OCI-M1 (cell line): ENCODE measurements at regions not wholly inside any gene's neighbourhood (a gene's known extent, or its start where the extent isn't known, plus 50 kb on each side); places are given as distances from the start of the nearest gene placed in this dataset.

Experiments used
- DNase-seq: peaks from one replicate; lab custom pipeline; 2025; lab: John Stamatoyannopoulos, UW

- DNase-seq, result no peak
Measured at GRCh38 chr2:21694079-21694878, 570.5 kb downstream of the TDRD15 start.

- no peak for DNase-seq
Measured at GRCh38 chr2:21696900-21697299, 573.1 kb downstream of the TDRD15 start.

GRCh38 chr2:21700644-21701043 lies 576.9 kb downstream of the TDRD15 start:
- no peak for DNase-seq

GRCh38 chr2:21710031-21710430 lies 586.3 kb downstream of the TDRD15 start:
- no peak for DNase-seq

- DNase-seq, result peak; percentile 29
Measured at GRCh38 chr2:21710496-21710895, 586.7 kb downstream of the TDRD15 start.

- DNase-seq, result no peak
Measured at GRCh38 chr2:21715887-21716286, 592.1 kb downstream of the TDRD15 start.

GRCh38 chr2:21727101-21727500 lies 603.3 kb downstream of the TDRD15 start:
- no peak for DNase-seq

GRCh38 chr2:21728133-21728532 lies 604.4 kb downstream of the TDRD15 start:
- no peak for DNase-seq

GRCh38 chr2:21730141-21730540 lies 606.4 kb downstream of the TDRD15 start:
- DNase-seq, result no peak

- DNase-seq, result peak; percentile 2
Measured at GRCh38 chr2:21740484-21740883, 616.7 kb downstream of the TDRD15 start.

- no peak for DNase-seq
Measured at GRCh38 chr2:21746499-21746898, 622.7 kb downstream of the TDRD15 start.

GRCh38 chr2:21748501-21748900 lies 624.7 kb downstream of the TDRD15 start:
- DNase-seq, result no peak

GRCh38 chr2:21754164-21754788 lies 630.5 kb downstream of the TDRD15 start:
- DNase-seq, result peak; percentile 5

- DNase-seq, result no peak
Measured at GRCh38 chr2:21757805-21758430, 634.1 kb downstream of the TDRD15 start.

GRCh38 chr2:21759819-21760218 lies 636.1 kb downstream of the TDRD15 start:
- peak; percentile 1 for DNase-seq

- DNase-seq, result no peak
Measured at GRCh38 chr2:21761361-21761760, 637.6 kb downstream of the TDRD15 start.

- DNase-seq, result no peak
Measured at GRCh38 chr2:21763501-21763900, 639.7 kb downstream of the TDRD15 start.

- no peak for DNase-seq
Measured at GRCh38 chr2:21770787-21771186, 647.0 kb downstream of the TDRD15 start.

- no peak for DNase-seq
Measured at GRCh38 chr2:21772624-21773023, 648.9 kb downstream of the TDRD15 start.

- DNase-seq, result no peak
Measured at GRCh38 chr2:21773168-21773567, 649.4 kb downstream of the TDRD15 start.

- no peak for DNase-seq
Measured at GRCh38 chr2:21774691-21775368, 651.1 kb downstream of the TDRD15 start.

- no peak for DNase-seq
Measured at GRCh38 chr2:21779786-21780185, 656.0 kb downstream of the TDRD15 start.

GRCh38 chr2:21781962-21782361 lies 658.2 kb downstream of the TDRD15 start:
- no peak for DNase-seq
